ENCODE measurements at regions not wholly inside any gene's neighbourhood (a gene's known extent, or its start where the extent isn't known, plus 50 kb on each side); places are given as distances from the start of the nearest gene placed in this dataset.

- Histone ChIP-seq H2AFZ (ENCODE audit: control insufficient read depth, low read depth, low read length) (no peak overlapping the region), H3K4me2 (ENCODE audit: control insufficient read depth, insufficient read depth) (no peak overlapping the region), H3K4me1 (ENCODE audit: control insufficient read depth, insufficient read depth, low read length) (no peaks in the 10 kb centered on the region), H3K27me3 (replicated peaks in 1 of 2; ENCODE audit: control insufficient read depth in 2 of 2, insufficient read depth in 2 of 2, low read length in 1 of 2) (no peaks in the 10 kb centered on the region), H3K9me3 (replicated peaks; ENCODE audit: control insufficient read depth, insufficient read depth, low read length) (no peaks in the 10 kb centered on the region), H3K4me3 (no peak overlapping the region), H3K27ac (ENCODE audit: control insufficient read depth, insufficient read depth) (no peak overlapping the region), H3K36me3 (ENCODE audit: control insufficient read depth in 2 of 2, insufficient read depth in 2 of 2, low read length in 1 of 2) (no peaks in the 10 kb centered on the region), H4K20me1 (ENCODE audit: control insufficient read depth, insufficient read depth) (no peaks in the 10 kb centered on the region), H3K79me2 (ENCODE audit: control insufficient read depth, insufficient read depth, low read length) (no peaks in the 10 kb centered on the region), H3K9ac (ENCODE audit: control insufficient read depth, insufficient read depth, low read length) (no peak overlapping the region)
- TF ChIP-seq RAD51 (IDR thresholded peaks at IDR 0.05) (no peak), NFYA (IDR thresholded peaks at IDR 0.05; ENCODE audit: borderline replicate concordance, low read depth, low read length) (no peak), PRDM15 (CRISPR knock-in tag; IDR thresholded peaks at IDR 0.05) (no peak), HDAC2 (IDR thresholded peaks at IDR 0.05) (no peak), FOXM1 (IDR thresholded peaks at IDR 0.05; ENCODE audit: low read depth, low read length) (no peak), ZNF622 (IDR thresholded peaks at IDR 0.05) (no peak), TBL1XR1 (IDR thresholded peaks at IDR 0.05; ENCODE audit: low read depth, low read length) (no peak), MTA2 (IDR thresholded peaks at IDR 0.05; ENCODE audit: low read depth) (no peak), CBX3 (IDR thresholded peaks at IDR 0.05; ENCODE audit: borderline replicate concordance, low read depth) (no peak), PAX8 (IDR thresholded peaks at IDR 0.05) (no peak), SIX5 (IDR thresholded peaks at IDR 0.05; ENCODE audit: low read depth, low read length, severe bottlenecking) (no peak)
- no TSS peak for BruUV-seq (replicated peaks)
- RAD21 ChIA-PET (ENCODE audit: unreplicated experiment): interaction anchor here (0.8 to 1.1 kb wide), 3 partner anchors 214 to 948 kb away, joined by 3 to 4 read pairs (median 3); no protein-coding TSS in a partner anchor
- no peak for DNase-seq (ENCODE audit: low read depth, low spot score)
- FAIRE-seq: no peak
- POLR2A ChIA-PET: no interaction called here
- intact Hi-C loops (cut with micrococcal nuclease; ENCODE audit: unreplicated experiment) (loop anchor here (10.0 kb wide), 1 partner anchor 425 kb away; no protein-coding TSS in a partner anchor), in situ Hi-C loops (cut with MboI) (no loop called here)
- no peak for ATAC-seq
- 66% methylated on average over 2 of the region's 2 CpGs for WGBS (ENCODE audit: insufficient coverage, insufficient replicate concordance, low lambda C conversion rate, missing lambda C conversion rate)
- SMC1A ChIA-PET (ENCODE audit: uncharacterized antibody, unreplicated experiment): interaction anchor here (1.0 to 1.3 kb wide), 2 partner anchors 11 to 19 kb away, joined by 3 to 5 read pairs; no protein-coding TSS in a partner anchor
- CTCF ChIA-PET: interaction anchor here (0.9 to 3.2 kb wide), 4 partner anchors 11 to 453 kb away, joined by 3 to 17 read pairs (median 4); no protein-coding TSS in a partner anchor
Measured at GRCh38 chr15:61620151-61620550, 391.0 kb upstream of the RORA start.
